AG04449 (cell line): ENCODE measurements at regions not wholly inside any gene's neighbourhood (a gene's known extent, or its start where the extent isn't known, plus 50 kb on each side); places are given as distances from the start of the nearest gene placed in this dataset.

Experiments used
- CTCF ChIA-PET: fragments of 350-600 bp; formaldehyde crosslinking; extraction: SDS; loops from one replicate; lab custom pipeline; 2021; ENCODE audit warnings: antibody characterized with exemption; lab: Yijun Ruan, JAX
- POLR2A ChIA-PET: fragments of 400-600, 350-600 bp; formaldehyde crosslinking; extraction: SDS; loops from one replicate; lab custom pipeline; 2020; ENCODE audit warnings: antibody characterized with exemption, inconsistent platforms; lab: Yijun Ruan, JAX
- DNase-seq: peaks from one replicate; pipeline ENCODE4 v3.0.0-alpha.2; 2010; ENCODE audit warnings: low read depth, low spot score
- H3K4me3 ChIP-seq: 2 replicates; pipeline ENCODE4 v1.5.1; 2011; ENCODE audit warnings: low read depth, mild to moderate bottlenecking, control low read depth, low read length
- TF ChIP-seq, protein P1 (sequence below): IDR thresholded peaks from one replicate; pipeline ENCODE4 v1.5.1; 2011; ENCODE audit warnings: mild to moderate bottlenecking, moderate library complexity, low read length, control low read depth, inconsistent platforms; ENCODE audit not compliant: insufficient read depth; ENCODE audit errors: missing control alignments

- CTCF ChIA-PET, result no interaction called here
- POLR2A ChIA-PET, result no interaction called here
- TF ChIP-seq, protein P1, sequence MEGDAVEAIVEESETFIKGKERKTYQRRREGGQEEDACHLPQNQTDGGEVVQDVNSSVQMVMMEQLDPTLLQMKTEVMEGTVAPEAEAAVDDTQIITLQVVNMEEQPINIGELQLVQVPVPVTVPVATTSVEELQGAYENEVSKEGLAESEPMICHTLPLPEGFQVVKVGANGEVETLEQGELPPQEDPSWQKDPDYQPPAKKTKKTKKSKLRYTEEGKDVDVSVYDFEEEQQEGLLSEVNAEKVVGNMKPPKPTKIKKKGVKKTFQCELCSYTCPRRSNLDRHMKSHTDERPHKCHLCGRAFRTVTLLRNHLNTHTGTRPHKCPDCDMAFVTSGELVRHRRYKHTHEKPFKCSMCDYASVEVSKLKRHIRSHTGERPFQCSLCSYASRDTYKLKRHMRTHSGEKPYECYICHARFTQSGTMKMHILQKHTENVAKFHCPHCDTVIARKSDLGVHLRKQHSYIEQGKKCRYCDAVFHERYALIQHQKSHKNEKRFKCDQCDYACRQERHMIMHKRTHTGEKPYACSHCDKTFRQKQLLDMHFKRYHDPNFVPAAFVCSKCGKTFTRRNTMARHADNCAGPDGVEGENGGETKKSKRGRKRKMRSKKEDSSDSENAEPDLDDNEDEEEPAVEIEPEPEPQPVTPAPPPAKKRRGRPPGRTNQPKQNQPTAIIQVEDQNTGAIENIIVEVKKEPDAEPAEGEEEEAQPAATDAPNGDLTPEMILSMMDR, result no peak
Measured at GRCh38 chr1:5341471-5341870, 650.8 kb downstream of the NPHP4 start.

GRCh38 chr1:5340560-5341130 lies 651.6 kb downstream of the NPHP4 start:
- DNase-seq, result no peak
- ChIA-PET CTCF (no interaction called here), POLR2A (no interaction called here)
- H3K4me3 ChIP-seq, result no peak overlapping the region
- TF ChIP-seq, protein P1, result no peak

More at GRCh38 chr1:5341471-5341870, 650.8 kb downstream of the NPHP4 start:
- H3K4me3 ChIP-seq, result no peak overlapping the region
- no peak for DNase-seq

DNA sequence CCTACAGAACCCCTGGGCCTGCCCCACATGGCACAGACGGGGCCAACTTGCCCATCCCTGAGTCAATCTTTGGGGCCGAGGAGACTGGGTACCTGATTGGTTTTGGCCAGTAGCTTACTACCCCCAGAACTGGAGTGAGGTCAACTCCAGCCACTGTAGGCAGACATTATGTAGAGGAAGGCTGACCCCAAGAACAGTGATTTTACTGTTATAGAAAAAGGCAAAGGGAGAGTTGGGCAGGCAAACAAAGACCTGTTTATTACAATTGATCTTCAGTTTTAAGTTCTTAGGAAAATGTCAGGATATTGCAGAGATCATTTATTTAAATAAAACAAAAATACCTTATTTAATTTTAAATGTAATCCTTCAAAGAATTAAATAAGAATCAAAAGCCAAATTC lies 653.8 kb downstream of the NPHP4 start:
- POLR2A ChIA-PET, result no interaction called here
- TF ChIP-seq, protein P1, result no peak
- CTCF ChIA-PET, result no interaction called here
- no peak for DNase-seq
- no peak overlapping the region for H3K4me3 ChIP-seq

DNA sequence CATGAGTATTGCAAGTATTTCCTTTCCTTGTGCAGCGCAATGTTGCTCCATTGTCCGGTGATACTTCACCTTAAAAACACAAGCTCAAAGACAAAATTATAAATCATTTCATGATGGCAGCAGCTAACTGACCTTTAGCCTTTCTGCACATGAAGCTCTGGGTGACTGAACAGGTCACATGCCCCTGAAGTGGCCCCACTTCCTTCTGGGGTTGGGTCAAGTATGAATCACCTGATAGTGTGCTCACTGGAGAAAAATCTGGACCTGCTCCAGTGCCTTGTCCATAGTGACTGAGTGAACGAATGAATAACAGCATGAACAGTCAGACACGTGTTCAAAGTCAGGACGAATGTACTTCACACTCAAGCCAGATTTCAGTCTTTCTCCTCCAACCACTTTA lies 658.9 kb downstream of the NPHP4 start:
- CTCF ChIA-PET, result no interaction called here
- POLR2A ChIA-PET, result no interaction called here
- TF ChIP-seq, protein P1, result no peak
- H3K4me3 ChIP-seq, result no peak overlapping the region
- no peak for DNase-seq

- CTCF ChIA-PET, result no interaction called here
- no peak overlapping the region for H3K4me3 ChIP-seq
- POLR2A ChIA-PET, result no interaction called here
- TF ChIP-seq, protein P1, result no peak
- DNase-seq, result no peak
Measured at GRCh38 chr1:5331101-5331500, 661.1 kb downstream of the NPHP4 start.

DNA sequence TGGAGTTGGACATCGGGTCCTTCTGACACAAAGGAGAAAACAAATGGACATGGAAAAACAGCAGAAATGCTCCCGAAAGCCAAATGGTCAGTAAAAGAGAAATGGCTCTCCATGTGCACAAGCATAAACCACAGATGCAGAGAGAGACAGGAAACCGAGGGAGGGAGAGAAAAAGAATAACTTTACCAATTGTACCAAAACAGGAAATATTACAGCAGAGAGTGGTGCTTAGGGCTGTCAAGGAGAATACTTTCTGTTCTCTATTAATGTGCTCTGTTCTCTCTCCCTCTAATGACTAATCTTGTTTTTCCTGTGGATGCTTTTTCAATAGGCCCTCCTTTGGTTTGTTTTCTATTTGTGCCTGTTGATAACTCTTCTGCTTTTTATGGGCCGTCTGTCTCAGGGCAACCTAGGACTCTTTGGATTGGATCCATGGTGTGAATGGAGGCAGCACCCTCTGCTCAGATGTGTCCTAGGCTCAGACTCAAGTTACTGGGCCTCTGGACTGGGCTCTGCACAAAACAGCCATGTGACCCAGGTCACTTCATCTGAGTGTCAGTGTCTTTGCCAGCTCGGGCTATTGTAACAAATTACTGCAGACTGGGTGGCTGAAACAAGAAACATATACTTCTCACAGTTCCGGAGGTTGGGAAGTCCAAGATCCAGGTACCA lies 663.0 kb downstream of the NPHP4 start:
- ChIA-PET POLR2A (no interaction called here), CTCF (no interaction called here)
- no peak for DNase-seq
- TF ChIP-seq, protein P1, result no peak
- no peak overlapping the region for H3K4me3 ChIP-seq
